ENCODE measurements at regions not wholly inside any gene's neighbourhood (a gene's known extent, or its start where the extent isn't known, plus 50 kb on each side); places are given as distances from the start of the nearest gene placed in this dataset.
A peak's percentile ranks its signal among the peaks of the same experiment; 100 is the strongest.

- DNase-seq: no peak
These were observed 162.9 kb upstream of the IGF1R start for GRCh38 chr15:98485451-98485850.

DNA sequence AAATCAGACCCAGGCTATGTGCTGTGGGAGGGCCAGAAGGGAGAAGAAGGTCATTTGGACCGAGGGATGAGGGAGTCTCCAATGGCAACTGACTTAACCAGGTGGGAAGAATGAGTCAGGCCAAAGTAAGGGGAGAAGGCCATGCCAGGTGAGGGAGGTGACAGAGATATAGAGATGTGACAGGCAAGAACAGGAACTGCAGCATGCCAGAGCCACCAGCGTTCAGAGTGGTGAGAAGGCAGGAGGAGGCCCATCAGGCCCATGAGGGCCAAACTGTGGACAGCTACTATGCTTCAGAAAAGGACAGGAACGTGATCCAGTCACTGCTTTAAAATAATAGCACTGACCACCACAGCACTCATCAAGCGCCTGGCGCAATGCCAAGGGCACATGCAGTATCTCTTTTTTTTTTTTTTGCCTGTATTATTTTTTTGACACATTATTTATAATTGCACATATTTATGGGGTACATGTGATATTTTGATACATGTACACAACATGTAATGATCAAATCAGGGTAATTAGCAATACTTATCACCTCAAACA is 154.3 kb upstream of the IGF1R start:
- DNase-seq: no peak

DNA sequence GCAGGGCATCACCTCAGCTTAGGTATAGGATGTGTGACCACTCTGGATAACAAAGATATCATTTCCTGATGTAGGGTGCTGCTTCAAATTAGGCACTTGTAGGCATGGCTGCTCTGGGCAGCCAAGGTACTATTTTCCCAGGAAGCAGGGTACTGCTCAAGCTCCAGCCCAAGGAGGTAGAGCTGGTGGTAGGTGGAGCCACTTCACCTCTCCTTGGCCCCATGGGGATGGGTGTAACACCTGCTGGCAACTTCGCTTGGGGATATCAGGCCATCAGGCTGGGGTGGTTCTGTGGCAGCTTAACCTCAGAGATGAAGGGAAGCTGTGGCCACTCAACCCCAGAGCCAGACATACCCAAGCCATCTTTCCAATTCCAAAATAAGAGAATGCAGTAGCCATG is 147.1 kb upstream of the IGF1R start:
- DNase-seq: no peak

- DNase-seq: no peak
These were observed 146.7 kb upstream of the IGF1R start for GRCh38 chr15:98501632-98502031.

GRCh38 chr15:98503970-98504369 is 144.4 kb upstream of the IGF1R start:
- DNase-seq: peak; percentile 10

GRCh38 chr15:98504998-98505397 is 143.3 kb upstream of the IGF1R start:
- DNase-seq: no peak

GRCh38 chr15:98505611-98506031 is 142.7 kb upstream of the IGF1R start:
- DNase-seq: no peak

DNA sequence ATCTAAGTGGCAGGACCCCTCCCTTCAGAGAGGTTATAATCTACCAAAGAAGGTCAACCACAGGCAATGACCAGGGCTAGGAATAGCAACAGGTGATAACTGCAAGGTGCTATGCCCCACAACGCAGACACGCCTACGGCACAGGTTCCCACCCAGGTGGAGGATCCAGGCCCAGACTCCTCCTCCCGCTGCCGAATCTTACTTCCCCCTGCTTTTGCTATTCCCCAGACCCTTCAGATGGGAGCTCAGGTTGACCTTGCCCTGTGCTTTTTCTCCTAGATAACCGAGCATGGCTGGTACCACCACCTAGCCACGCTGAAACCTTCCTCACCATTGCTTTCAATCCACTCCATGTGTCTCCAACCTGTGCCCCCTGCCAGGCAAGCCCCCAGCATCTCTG is 142.2 kb upstream of the IGF1R start:
- no peak for DNase-seq

- no peak for DNase-seq
These were observed 141.6 kb upstream of the IGF1R start for GRCh38 chr15:98506711-98507110.

- DNase-seq: no peak
These were observed 134.8 kb upstream of the IGF1R start for GRCh38 chr15:98513428-98513986.

- DNase-seq: no peak
These were observed 134.2 kb upstream of the IGF1R start for GRCh38 chr15:98514034-98514622.

GRCh38 chr15:98518823-98519561 is 129.3 kb upstream of the IGF1R start:
- peak; percentile 74 for DNase-seq

DNA sequence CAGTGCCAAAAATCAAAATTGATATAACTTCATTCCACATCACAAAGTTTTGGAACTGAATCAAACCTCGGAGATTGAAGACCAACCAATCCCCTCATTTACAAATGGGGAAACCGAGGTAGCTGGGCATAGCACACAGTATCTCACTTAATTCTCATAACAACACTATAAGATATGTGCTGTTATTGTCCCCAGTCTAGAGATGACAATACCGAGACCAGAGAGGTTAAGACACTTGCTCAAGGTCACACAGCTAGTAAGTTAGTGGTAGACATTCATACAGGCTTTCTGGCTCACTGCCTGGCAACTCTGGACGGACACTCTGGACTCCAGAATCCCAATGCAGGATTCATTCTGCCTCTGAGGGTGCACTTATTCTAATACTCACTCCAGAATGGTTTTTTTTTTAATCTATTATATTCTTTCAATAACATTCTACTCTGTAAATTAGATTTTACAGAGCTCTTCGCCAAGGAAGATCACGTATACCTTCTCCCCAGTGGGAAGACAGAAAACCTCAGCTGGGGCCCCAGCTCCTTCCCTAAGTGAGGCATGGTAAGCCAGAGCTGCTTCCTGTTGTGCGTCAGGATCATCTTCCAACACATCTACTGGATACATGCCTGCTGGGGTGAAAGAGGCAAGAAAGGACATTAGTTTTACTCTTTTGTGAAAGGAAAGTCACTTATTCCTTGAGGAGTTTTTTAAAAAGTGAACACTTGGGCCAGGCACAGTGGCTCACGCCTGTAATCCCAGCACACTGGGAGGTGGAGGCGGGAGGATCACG is 128.4 kb upstream of the IGF1R start:
- DNase-seq: no peak

DNA sequence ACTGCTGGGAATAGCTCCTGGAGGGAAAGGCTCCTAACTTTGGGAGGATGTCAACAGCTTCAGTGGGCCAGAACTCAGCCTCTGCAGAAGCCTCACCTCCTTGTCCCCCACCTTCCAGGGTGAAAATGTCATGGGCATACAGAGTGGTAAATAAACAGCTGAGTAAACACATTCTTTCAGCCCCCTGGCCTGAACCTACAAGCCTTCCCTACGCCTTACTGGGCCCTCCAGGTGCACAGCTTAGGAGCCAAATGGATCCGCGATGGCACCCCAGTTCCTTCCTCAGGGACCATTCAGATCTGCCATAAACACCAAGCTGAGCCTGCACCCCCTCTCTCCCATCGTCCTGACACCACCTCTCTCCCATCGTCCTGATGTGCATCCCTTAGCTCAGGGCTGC is 126.2 kb upstream of the IGF1R start:
- DNase-seq: no peak

DNA sequence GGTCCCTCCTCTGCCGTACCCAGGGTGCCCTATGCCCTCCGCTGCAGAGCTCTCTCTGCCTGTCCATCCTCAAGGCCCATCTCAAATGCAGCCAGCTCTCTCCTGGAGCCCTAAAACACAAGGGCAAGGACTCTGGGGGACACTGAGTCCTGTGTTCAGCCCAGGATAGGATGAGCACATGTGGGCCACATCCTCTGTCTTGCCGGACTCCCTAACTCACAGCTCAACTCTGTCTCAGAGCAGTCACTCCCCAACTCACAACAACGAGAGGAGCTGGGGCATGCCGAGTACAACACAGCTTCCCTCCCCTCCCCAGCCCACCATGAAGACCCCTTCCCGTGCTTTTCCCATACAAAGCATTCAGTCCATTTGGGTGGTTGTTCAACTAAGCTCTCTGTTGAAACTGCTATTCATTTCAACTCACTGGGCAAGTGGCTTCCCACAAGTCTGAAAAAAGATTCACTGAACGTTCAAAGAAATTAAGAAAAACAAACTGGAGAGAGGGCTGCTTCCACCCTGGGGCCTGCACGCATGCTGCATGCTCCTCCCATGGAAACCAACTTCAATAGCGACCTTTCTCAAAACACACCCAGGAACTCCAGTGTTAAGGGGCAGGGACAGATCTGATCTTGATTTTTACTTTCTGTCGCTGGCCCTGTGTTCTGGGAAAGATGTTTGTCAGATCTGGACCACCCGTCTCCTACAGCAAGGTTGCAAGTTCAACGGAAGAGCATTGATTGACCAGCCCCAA is 124.3 kb upstream of the IGF1R start:
- DNase-seq: no peak

GRCh38 chr15:98524838-98525660 is 123.3 kb upstream of the IGF1R start:
- no peak for DNase-seq

DNA sequence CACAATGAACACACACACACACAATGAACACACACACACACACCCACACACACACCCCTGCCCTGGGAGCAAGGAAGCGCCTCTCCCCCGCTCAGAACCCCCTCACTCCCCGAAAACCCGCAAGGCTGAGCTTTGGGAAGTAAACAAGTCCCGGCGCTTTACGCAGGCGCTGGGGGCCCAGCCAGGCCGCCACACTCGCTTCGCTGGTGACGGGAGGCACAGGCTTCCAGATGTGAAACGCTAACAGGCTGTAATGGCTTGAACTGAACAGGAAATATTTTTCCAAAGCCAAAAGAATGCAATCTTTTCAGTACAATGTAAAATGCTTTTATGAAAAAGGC is 122.7 kb upstream of the IGF1R start:
- DNase-seq: no peak

GRCh38 chr15:98526094-98526493 is 122.2 kb upstream of the IGF1R start:
- DNase-seq: no peak

DNA sequence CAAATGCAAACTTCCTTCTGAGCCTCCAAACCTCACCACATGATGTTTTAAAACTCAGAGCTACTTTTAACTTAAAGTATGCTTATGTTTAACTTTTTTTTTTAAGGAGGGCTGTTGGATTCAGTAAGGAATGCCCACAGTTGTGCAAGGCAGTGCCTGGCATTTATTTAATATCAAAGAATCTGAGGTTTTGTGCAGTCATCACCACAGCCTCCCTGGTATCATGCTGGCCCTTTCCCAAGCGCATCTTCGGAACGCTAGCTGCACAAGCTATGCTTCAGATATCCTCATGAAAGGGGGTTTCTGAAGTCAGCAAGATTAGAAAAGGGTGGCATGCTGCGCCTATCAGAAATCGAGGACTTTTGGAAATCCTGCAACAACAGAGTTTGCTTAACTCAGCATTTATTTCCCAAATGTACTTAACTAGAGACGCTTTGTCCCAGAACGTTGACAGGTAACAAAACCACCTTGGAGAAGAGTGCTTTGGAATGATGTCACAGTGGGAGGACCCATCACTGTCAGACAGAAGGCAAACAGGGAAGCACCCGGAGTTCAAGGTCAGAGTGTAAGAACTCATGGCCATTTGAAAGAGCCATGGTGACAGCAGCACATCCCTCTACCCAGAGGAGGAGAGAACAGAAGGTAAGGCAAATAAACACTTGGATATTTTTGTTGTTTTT is 120.2 kb upstream of the IGF1R start:
- DNase-seq: no peak

DNA sequence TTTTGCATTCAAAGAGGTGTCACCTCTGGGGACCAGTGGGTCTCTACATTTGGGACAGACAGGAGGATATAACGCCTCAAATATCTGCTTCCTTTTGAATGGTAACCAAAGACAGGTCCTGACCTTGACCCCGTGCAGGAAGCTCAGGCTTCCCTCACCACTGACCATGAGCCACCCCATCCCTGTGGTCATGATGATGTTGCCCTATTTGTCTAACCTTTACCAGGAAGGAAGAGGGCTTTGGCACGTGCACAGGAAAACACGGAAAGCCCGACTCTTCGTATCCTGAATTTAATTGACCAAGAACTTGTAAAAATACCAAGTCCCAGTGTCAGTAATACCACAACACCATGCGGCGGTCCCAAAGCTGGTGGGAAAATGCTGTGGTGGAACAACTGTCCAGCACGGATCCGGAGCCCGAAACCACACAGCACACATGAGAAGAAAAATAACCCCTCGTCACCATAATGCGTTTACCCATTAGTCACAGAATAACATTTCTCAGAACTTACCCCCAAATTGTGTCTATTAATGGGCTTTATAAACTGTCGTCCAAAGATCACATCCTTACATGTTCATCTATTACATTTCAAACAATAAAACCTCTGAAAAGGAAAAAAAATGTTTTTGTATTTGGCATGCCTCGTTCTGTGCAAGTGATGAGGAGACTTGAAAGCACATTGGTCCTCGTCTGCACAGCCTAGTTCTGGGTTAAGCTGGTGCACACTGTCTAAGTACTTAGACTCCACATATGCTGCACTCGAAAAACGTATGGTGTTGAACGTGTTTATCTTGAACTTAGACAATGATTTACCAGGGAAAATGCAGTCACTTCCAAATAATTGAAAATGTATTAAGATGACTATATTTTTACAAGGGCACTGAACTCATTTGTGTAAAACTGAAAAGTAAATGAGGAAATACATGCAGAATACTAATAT is 118.9 kb upstream of the IGF1R start:
- no peak for DNase-seq
